Gastroesophageal sphincter (tissue), 3 donors: ENCODE measurements at regions not wholly inside any gene's neighbourhood (a gene's known extent, or its start where the extent isn't known, plus 50 kb on each side); places are given as distances from the start of the nearest gene placed in this dataset.

Experiments used
- CTCF ChIP-seq, 4 experiments: fragments of 200-600 bp in 2 of 4; fragments of 450-650 bp in 2 of 4; sonication (generic) in 1 of 4; IDR thresholded peaks; one replicate each; pipeline ENCODE4 v1.5.1; 2017 to 2019; ENCODE audit warnings: antibody characterized with exemption in 4 of 4, mild to moderate bottlenecking in 2 of 4, moderate library complexity in 2 of 4
- EP300 ChIP-seq: sonication (generic); formaldehyde crosslinking; IDR thresholded peaks from one replicate; pipeline ENCODE4 v1.6.1; 2017; ENCODE audit warnings: antibody characterized with exemption, mild to moderate bottlenecking
- POLR2A ChIP-seq, 2 donors: fragments of 450-650 bp; IDR thresholded peaks; one replicate each; pipeline ENCODE4 v1.6.1; 2017; ENCODE audit warnings: antibody characterized with exemption in 2 of 2, mild to moderate bottlenecking in 2 of 2, moderate library complexity in 1 of 2
- POLR2AphosphoS5 ChIP-seq: sonication (generic); formaldehyde crosslinking; IDR thresholded peaks from one replicate; pipeline ENCODE4 v1.6.1; 2017; ENCODE audit warnings: antibody characterized with exemption

- TF ChIP-seq POLR2A (IDR thresholded peaks at IDR 0.05), result no peak
- TF ChIP-seq CTCF (IDR thresholded peaks at IDR 0.05), result no peak
- TF ChIP-seq EP300, result no peak
- no peak for TF ChIP-seq POLR2AphosphoS5
Observed at GRCh38 chr2:879540-879939, 71.1 kb upstream of the SNTG2 start.
